ENCODE measurements at regions not wholly inside any gene's neighbourhood (a gene's known extent, or its start where the extent isn't known, plus 50 kb on each side); places are given as distances from the start of the nearest gene placed in this dataset.

DNA sequence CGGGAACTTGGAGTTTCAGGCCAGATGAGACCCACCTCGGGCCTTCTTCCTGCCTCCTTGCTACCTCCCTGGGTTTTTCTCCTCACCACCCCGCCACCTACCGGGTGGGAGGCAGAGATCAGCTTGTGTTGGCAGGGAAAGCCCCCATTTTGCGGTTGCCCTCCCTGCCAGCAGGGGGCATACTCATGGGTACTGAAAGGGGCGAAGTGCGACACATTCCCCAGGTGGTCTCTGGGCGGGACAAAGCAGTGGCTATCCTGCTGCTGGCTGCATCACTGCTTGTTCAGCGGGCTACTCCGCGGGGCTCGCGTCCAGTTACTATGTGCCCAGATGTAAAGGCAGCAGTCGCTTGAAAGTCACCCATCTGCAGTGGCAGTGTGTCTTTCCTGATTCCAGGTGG, 330.3 kb downstream of the PDHA2 start:
- DNase-seq (ENCODE audit: low read depth, low spot score) = no peak

DNA sequence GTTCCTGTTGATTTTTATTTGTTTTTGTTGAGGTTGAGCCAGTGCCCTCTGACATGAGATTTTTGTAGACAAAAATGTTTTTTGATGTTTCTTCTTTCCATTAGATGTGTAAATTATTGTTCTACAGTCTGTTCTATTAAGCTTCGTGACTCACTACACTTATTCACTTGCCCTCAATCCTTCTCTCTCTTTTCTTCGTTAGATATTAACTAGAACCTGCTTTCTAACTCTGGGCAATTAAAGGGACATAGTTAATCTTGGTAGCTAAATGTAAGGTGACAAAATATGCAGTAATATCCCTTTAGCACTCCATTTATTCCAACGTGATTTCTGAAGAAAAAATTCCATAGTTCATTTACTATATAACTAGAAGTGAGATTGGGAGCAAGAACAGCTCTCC, 333.9 kb downstream of the PDHA2 start:
- DNase-seq (ENCODE audit: low read depth, low spot score) = no peak

DNA sequence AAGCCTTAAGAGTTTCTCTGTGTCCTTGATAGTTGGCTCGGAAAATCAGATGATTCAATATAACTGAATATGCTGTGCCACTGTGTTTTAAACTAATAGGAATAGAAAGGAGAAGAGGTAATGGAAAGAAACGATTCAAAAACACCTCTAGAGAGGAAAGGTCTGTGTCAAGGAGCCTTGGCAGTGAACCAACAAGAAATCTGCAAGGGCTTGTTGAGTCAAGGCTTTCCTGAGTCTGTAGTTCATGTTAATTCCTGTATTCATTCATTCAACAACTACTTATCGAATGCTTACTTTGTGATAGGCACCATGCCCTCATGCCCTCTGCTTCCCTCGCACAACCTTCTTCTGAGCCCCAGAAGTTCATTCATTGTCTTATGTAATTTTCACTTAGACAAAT, 336.0 kb downstream of the PDHA2 start:
- no peak for DNase-seq (ENCODE audit: low read depth, low spot score)

DNA sequence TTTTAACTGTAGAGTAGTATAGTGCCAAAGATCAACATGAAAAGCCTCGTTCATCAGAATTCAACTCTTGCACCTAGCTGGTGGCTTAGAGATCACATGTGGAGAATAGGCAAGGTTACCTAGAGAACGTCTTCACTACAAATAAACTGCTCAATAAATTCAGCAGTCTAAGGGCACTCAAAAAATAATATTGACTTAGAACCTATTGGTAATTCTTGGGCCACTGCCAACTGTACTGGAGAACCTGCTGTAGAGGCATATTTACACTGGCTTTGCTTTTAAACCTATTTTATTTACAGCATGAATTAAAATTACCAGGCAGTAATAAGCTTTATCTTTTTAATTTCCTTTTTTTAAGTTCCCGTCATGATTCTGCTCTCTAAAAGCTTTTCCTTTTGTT, 343.7 kb downstream of the PDHA2 start:
- DNase-seq (ENCODE audit: low read depth, low spot score) = no peak

DNA sequence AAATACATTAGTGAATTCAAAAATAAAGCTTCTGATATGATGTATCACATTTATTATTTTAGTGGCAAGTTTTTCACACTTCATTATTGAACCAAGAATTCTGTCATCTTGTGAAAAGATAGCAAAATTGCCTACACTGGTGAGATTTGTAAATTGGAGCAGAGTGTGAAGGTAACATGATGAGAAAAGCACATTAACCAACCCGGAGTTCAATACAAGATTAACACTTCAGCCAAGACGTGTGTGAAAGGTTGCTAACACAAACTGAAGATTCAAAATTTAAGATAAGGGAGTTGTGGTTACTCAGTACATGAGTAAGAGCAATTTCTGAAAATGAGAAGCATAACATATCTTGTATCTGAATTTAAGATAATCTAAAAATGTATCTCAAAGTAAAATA, 346.7 kb downstream of the PDHA2 start:
- DNase-seq (ENCODE audit: low read depth, low spot score) = no peak

DNA sequence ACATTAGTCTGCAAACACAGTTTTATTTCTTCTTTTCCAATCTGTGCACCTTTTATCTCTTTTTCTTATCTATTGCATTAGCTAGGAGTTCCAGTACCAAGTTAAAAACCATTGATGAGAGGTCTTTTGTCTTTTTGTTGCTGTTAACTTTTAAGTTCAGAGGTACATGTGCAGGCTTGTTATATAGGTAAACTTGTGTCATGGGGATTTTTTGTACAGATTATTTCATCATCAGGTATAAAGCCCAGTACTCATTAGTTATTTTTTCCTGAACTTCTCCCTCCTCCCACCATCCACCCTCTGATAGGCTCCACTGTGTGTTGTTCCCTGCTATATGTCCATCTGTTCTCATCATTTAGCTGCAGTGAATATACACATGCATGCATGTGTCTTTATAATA, 349.9 kb downstream of the PDHA2 start:
- no peak for DNase-seq (ENCODE audit: low read depth, low spot score)

DNA sequence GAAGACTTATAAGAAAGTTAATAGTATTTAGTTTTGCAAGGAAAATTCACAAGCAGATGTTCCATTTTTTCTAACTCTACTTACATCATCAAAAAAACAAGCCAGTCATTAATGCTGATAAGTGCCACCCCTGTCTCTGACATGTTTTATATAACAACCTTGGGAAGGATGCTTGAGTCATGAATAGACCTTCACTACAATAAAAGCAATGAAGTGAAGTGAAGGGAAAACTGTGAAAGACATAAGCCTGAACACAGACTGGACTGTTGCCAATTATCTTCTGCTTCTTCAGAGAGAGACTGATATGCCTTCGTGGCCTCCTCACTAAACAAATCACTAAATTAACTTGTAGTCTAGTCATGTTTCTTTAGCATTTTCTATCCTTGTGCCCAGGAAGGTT, 353.2 kb downstream of the PDHA2 start:
- no peak for DNase-seq (ENCODE audit: low read depth, low spot score)

DNA sequence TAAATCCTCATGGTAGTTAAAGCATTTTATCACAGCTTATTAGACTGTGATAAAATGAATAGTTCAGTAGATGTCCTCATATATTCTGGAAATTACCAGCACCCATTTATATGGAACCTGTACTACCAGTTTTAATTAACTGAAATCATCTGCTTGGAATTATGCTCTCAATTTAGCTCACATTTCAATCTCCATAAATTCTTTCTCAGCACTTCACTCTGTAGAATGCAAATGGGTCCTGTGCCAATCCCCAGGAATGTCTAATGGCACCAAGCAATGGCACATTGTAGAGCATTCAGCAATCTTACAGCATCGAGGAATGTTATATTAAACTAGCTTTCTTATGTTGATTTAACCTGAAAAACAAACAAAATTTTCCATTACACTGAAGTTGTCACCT, 355.1 kb downstream of the PDHA2 start:
- no peak for DNase-seq (ENCODE audit: low read depth, low spot score)

DNA sequence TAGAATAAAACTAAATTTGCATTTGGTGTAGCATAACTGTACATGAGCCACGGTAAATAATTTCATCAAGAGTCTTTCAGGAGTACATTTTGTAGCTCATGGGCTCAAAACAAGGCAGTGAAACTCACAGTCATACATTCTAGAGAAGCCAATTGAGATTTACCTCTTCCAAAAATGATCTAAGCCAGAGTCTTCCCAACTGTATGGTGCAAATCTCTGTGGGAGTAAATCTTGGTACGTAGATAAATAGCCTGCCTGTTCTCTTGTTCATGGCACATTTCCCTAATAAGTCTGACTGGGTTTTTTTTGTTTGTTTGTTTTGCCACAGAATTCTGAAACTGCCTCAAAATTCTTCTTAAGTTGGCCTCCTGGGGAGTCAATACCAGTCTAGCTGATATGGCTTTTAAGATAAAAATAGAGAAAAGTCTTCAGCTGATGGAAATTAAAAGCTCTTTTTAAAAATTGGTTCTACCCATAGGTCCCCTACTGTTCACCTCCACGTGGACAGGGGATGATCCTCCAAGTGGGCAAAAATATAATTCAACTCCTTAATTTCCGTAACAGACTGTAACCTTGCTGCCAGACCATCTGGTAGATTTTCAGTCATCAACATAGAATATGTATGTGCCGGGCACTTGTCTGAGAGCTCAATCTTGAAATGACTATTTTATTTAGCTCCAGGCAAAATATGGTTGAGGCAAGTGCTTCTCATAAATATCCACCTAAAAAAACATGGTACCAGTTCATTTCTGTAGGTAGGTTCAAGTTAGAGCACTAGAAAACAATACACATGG, 365.4 kb downstream of the PDHA2 start:
- DNase-seq (ENCODE audit: low read depth, low spot score) = no peak

DNA sequence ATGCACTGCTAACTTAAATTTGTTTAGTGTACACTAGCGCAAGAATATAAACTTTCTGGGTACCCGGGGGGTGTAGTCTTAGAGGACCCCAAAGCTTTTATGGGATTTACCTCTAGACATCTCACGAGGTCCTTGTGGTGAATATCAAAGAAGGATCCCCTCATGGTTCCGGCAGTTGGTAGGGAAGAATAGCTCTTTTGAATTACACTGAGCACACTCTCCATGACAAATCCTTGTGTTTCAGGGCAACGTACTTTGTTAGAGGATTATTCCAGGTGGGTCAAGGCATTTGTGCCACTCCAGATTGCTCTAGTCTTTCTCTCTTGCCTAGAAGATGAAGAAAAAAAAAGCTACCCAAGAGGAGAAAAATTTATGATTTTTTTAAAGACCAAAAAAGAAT, 387.6 kb downstream of the PDHA2 start:
- no peak for DNase-seq (ENCODE audit: low read depth, low spot score)

DNA sequence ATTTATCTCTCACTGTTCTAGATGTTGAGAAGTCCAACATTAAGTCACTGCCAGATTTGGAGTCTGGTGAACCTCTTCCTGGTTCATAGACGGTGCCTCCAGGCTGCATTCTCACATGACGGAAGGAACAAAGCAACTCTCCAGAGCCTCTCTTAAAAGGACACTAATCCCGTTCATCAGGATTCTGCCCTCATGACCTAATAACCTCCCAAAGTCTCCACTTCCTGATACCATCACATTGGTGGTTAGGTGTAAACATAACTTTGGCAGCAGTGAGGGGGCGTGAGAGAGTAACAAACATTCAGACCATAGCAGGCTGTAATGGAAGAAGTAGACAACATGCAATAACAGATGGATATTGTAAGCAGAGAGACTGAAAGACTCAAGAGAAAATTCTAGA, 388.6 kb downstream of the PDHA2 start:
- no peak for DNase-seq (ENCODE audit: low read depth, low spot score)

DNA sequence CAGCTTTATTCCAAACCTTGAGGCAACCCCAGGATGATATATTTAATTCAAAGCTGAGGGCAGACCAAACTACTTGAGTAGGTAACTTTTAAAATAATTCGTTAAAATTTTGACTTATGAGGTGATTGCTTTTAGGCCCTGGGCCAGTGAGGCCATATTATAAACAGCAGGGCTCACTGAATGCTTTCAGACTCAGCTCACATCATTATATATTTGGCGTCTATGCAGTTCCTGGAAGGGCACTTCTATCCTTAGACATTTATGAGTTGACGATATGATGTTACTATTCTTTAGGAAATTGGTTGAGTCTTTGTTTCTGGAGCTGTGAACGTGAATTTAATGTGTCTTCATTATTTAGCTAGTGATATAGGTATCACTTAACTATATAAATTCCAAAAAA, 400.1 kb downstream of the PDHA2 start:
- DNase-seq (ENCODE audit: low read depth, low spot score) = no peak

DNA sequence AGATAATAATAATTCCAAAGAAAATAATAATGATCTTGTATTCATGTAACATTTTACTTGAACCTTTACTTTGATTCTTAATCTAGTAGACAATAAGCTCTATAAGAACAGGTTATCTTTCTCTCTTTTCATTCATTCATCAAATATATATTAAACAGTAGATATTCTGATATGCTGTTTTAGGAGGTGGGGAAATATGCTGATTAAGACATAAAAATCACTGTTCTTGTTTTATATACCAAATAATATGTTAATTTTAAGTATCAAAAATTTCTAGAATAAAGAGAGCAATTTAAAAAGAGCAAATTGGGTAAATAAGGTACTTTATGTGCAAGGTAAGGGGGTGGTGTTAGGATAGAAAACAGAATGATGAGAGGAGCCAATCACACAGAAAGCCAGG, 401.9 kb downstream of the PDHA2 start:
- no peak for DNase-seq (ENCODE audit: low read depth, low spot score)

DNA sequence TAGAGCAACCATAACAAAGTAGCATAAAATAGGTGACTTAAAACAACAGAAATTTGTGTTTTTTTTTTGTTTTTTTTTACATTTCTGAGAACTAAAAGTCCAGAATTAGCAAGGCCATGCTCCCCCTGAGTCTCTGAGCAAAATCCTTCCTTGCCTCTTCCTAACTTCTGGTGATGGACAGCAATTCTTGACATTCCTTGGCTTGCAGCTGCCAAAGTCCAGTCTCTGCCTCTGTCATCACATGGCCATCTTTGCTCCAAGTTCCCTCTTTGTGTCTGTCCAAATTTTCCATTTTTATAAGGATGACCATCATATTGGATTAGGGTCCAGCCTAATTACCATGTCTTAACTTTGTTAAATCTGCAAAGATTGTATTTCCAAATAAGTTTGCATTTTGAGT, 407.2 kb downstream of the PDHA2 start:
- DNase-seq (ENCODE audit: low read depth, low spot score) = no peak

DNA sequence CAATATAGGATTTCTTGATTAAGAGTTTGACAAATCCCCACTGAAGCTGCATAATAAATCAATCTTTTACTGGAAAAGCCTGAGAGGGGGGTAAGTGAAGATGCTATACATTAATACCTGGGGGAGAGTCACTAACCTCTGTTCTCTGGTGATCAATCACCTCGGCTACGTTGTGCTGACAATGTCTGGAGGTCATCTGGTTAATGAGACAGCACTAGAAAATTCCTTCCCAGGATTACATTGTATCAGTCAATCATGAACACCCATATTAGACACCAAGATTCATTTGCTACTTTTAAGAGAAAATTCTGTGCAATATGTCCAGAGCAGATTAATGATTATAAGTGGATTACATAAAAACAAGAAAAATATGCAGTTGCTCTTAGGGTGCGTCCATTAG, 408.3 kb downstream of the PDHA2 start:
- DNase-seq (ENCODE audit: low read depth, low spot score) = no peak

DNA sequence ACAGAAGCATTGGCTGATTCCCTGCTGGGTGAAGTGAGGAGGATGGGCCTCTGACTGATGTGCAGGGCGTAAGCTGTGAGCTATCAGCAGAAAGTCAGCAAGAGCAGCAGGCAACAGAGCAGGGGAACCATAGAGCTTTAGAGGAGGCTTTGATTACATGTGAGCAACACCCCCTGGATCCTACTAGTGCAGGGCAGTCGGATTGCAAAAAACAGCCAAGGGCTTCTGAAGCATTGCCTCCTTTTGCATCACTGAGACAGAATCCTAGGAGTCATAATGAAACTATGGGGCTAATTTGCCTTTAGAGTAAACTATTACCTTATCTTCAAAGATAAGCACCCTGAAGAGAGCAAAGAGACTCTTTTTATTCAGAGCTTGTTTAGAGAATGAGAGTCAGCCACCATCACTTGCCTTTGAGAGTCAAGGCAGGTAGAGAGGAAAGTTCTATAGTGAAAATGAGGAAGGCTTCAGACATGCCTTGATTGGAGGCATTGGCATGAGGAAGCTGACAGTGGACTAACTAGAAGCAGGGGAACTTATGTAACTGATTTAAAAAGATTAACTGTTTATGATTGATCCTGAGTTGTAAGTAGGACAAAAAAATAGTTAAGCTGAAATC, 420.3 kb downstream of the PDHA2 start:
- no peak for DNase-seq (ENCODE audit: low read depth, low spot score)

DNA sequence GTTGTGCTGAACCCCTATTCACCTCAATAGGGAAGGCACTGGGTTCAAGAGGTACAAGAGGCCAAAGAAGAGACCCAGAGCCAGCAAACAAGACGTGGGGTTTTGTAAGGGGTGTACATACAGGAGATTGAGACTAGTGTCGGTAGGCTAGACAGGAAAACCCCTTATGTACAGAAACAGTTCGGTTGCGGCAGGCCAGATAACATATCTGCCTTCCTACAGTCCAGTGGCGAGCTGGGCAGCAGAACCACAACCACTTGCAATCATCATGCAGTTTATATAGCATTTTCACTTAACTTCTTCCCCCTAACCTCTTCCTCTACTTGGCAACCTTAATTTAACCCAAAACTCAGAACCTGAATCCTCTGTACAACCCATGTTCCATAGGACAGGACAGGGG, 422.2 kb downstream of the PDHA2 start:
- DNase-seq (ENCODE audit: low read depth, low spot score) = no peak

DNA sequence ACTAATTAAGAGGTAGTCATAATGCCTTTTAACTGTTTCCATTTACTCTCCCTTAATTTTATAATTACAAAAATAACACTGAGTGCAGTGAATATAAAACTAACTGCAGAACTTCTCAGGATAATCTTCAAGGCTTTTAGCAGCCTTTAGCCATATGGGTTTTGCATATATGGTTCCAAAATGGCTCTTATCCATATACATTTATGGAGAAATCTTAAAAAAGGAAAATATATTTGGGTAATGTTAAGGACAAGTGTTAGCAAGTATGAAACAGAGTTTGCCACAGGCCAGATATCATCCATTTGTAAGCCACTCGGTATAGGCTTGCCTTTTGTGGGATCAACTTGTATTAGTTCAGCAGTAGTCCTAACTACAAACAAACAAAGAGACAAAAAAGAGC, 423.4 kb downstream of the PDHA2 start:
- DNase-seq (ENCODE audit: low read depth, low spot score) = no peak

DNA sequence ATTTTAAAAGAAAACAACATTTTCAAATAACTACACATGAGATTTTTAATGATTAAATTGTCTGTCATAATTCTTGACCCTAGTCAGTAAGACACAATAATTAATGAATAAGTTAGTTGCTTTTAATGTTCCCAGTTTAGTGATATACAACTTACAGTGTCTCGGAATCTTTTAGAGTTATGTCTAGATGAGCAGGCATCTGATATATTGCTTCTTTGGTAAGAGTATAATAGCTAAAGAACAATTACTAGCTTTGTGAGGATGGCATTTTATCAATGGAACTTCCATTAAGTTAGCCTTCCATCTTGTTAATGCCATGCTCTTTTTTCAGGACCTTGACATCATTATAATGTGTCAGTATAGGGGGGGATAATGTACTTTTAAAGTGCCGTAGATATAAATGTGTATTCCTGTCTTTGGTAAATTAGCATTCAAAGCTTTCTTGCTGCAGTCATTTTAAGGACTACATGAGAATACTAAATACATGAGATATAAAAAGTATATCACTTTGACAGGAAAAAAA, 425.1 kb downstream of the PDHA2 start:
- DNase-seq (ENCODE audit: low read depth, low spot score) = no peak

DNA sequence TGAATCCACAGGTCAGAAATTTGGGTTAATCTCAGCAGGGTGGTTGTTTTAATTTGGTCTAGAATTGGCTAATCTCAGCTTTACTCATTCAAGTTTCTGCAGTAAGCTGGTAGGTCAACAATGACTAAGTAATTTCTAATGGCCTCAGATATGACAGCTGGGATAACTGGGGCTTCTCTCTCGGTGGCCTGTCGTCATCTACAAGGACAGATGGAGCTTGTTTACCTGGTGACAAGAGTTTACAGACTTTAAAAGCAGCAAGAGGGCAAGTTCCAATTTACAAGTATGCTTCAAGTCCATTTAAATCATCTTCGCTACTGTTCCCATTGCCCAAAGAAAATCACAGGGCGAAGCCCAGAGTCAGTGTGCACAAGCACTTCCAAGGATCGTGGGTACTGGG, 453.9 kb downstream of the PDHA2 start:
- no peak for DNase-seq (ENCODE audit: low read depth, low spot score)

DNA sequence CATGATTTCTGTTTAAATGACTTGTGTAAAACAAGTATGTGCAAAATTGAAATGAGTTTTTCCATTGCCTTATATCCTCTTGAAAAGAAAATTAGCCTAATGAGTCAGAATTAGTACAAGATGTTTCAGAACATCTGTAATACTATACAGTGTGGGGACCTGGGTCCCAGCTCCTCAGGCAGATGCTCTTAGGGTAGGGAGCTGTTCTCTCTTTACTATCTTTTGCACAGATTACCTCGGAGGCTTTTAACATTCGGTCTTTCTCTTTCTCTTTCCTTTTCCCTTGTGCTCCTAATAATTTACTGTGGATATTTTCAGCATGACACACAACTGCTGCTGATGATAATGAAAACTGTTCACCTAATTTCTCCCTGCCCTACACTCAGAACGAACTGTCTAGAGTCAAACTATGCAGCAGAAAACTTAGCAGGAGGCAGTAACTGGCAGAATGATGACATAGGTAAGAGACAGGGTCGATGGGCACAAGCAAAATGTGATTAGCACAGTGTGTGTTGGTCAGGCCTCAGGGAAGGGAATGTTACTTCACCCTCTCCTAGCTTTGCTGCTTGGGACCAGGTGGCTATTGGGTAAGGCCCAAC, 455.3 kb downstream of the PDHA2 start:
- DNase-seq (ENCODE audit: low read depth, low spot score) = no peak

DNA sequence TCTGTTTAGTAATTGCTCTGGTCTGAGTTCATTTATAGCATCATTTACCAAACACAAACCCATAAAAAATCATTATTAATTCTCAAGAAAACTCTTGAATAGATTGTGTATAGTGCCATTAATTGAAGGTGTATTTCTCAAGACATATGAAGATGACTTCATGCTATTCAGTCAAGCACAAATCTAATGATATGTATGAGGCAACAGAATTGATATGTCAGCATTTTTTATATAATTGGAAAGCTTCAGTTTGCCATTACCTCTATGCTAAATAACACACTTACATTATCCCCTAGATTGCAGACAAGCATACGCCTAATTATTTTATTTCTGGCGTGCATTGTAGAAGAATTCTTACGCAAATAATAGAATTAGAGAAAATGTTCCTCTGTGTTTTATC, 461.8 kb downstream of the PDHA2 start:
- DNase-seq (ENCODE audit: low read depth, low spot score) = no peak

DNA sequence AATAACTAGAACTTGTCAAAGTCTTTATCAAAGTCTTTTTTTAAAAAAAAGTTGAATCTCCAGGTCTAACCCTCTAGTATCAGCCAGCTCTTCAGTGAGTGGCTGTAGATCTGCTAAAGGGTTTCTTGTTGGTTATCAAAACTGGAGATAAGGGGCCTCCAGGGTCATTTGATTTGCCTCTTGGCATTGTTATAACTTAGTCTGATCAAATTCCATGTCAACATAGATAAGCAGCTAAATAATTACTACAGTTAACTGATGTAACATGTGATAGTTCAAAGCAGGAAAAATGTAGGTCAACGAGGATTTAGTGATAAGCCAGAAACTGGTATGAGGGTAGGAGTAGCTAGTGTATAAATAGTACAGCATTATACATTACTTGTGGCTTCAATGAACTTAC, 465.1 kb downstream of the PDHA2 start:
- DNase-seq (ENCODE audit: low read depth, low spot score) = no peak
